Bone marrow (tissue), 2 donors: ENCODE measurements at regions not wholly inside any gene's neighbourhood (a gene's known extent, or its start where the extent isn't known, plus 50 kb on each side); places are given as distances from the start of the nearest gene placed in this dataset.
A peak's percentile ranks its signal among the peaks of the same experiment; 100 is the strongest.

ENCODE experiments used
- DNase-seq, 2 donors: peaks; one replicate each; lab custom pipeline; 2025; lab: John Stamatoyannopoulos, UW

DNA sequence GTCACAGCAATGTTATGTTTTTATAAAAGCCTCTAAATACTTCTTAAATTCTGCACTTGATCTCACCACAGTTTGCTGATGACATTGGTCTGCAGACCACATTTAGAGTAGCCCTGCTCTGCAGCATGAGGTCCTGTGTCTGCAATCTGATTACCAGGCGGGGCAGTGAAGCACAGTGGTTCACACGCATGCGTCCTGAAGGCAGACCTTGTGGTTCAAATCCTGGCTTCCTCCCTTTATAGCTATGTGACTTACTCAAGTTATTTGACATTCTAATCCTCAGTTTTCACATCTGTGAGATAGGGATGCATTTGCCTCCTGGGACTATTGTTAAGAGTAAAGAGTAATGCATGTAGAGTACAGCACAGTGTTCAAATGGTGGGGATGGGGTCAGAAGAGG lies 50.3 kb downstream of the BMAL2 start:
- no peak for DNase-seq

- peak; percentile 44 to 65 for DNase-seq
Measured at GRCh38 chr12:27383429-27384260, 51.0 kb downstream of the BMAL2 start.

DNA sequence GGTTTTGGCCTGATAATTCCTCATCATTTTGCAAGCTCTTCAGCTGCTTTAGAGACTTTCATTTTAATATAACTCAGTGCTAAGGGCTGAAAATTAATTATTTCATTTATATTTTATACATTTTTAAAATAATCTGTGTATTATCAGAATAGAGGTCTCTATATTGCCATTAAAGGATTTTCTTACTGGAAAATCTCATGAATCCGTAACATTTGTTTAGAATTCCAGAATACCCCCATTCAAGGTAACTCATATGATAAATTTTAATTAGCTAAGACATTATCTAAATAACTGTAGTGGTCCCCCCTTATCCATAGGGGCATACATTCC lies 51.6 kb downstream of the BMAL2 start:
- DNase-seq: no peak

- DNase-seq: no peak
Measured at GRCh38 chr12:27385766-27386564, 53.3 kb downstream of the BMAL2 start.

GRCh38 chr12:27387473-27387872 lies 54.8 kb downstream of the BMAL2 start:
- DNase-seq: no peak

GRCh38 chr12:27388650-27389049 lies 56.0 kb downstream of the BMAL2 start:
- no peak for DNase-seq

DNA sequence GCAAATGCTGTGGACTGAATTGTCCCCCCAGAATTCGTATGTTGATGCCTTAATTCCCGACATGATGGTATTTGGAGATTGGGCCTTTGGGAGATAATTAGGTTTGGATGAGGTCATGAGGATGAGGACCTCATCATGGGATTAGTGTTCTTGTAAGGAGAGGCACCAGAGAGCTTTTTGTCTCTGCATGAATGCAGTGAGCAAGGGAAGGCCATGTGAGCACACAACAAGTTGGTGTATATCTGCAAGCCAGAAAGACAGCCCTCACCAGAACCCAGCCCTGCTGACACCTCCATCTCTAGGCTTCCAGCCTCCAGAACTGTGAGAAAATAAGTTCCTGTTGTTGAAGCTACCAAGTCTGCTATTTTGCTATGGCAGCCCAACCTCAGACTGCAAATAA lies 51.9 kb upstream of the SMCO2 start:
- no peak for DNase-seq

DNA sequence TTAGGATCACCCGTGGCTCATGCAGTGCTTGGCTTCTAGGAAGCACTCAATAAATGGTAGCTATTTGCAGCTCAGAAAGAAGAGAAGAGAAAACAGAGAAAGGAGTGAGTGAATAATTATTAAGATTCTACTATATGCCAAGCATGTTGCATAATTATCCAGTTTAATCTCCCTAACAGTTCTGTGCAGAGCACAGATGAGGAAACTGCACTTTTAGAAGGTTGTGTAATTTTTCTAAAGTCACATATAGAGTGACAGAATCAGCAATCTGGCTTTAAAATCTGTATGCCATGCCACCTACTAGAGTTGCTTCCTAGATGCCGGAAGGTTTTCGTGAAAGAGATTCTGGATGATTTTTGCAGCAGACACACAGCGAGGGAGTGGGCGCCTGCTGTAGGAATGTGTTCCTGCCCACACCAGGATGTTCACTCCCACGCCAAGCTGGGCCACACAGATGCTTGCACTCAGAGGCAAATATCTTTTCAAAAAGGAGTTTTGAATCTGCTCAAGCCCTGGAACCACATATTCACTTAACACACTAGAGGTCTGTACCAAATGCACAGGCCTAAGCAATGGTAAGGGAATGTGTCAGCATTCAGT lies 50.2 kb upstream of the SMCO2 start:
- DNase-seq: no peak
